KOPT-K1 (cell line): ENCODE measurements at regions not wholly inside any gene's neighbourhood (a gene's known extent, or its start where the extent isn't known, plus 50 kb on each side); places are given as distances from the start of the nearest gene placed in this dataset.

Source experiments
- H3K27ac ChIP-seq: fragments of 200-600 bp; sonication (generic); 2 replicates; pipeline ENCODE4 v1.5.1; 2016; ENCODE audit warnings: antibody characterized with exemption, mild to moderate bottlenecking, low read depth, low read length; ENCODE audit not compliant: poor library complexity, severe bottlenecking
- H3K36me3 ChIP-seq: fragments of 200-600 bp; sonication (generic); 2 replicates; pipeline ENCODE4 v1.5.1; 2017; ENCODE audit warnings: antibody characterized with exemption, mild to moderate bottlenecking, low read length, moderate library complexity; ENCODE audit not compliant: insufficient read depth
- H3K9me3 ChIP-seq: fragments of 200-600 bp; sonication (generic); 2 replicates; pipeline ENCODE4 v1.5.1; 2017; ENCODE audit warnings: antibody characterized with exemption, low read length, mild to moderate bottlenecking; ENCODE audit not compliant: insufficient read depth, poor library complexity, severe bottlenecking

GRCh38 chr12:38151991-38152700 lies 164.4 kb upstream of the ALG10B start:
- Histone ChIP-seq H3K27ac (no peak overlapping the region), H3K36me3 (no peaks in the 10 kb centered on the region), H3K9me3 (peaks cover 62% of the 10 kb centered on the region)

- no peak overlapping the region for H3K27ac ChIP-seq
- H3K9me3 ChIP-seq, result peaks cover 65% of the 10 kb centered on the region
- no peaks in the 10 kb centered on the region for H3K36me3 ChIP-seq
These were observed 163.5 kb upstream of the ALG10B start for GRCh38 chr12:38152816-38153736.

- H3K27ac ChIP-seq, result no peak overlapping the region
- H3K36me3 ChIP-seq, result no peaks in the 10 kb centered on the region
- peaks cover 67% of the 10 kb centered on the region for H3K9me3 ChIP-seq
These were observed 162.9 kb upstream of the ALG10B start for GRCh38 chr12:38153737-38154061.

GRCh38 chr12:38154096-38155019 lies 162.2 kb upstream of the ALG10B start:
- Histone ChIP-seq H3K9me3 (peaks cover 69% of the 10 kb centered on the region), H3K36me3 (no peaks in the 10 kb centered on the region), H3K27ac (no peak overlapping the region)

GRCh38 chr12:38155020-38155395 lies 161.6 kb upstream of the ALG10B start:
- no peaks in the 10 kb centered on the region for H3K36me3 ChIP-seq
- H3K9me3 ChIP-seq, result peaks cover 63% of the 10 kb centered on the region
- no peak overlapping the region for H3K27ac ChIP-seq

- Histone ChIP-seq H3K9me3 (peaks cover 55% of the 10 kb centered on the region), H3K27ac (no peak overlapping the region), H3K36me3 (no peaks in the 10 kb centered on the region)
These were observed 160.8 kb upstream of the ALG10B start for GRCh38 chr12:38155526-38156496.

- Histone ChIP-seq H3K9me3 (peaks cover 46% of the 10 kb centered on the region), H3K36me3 (no peaks in the 10 kb centered on the region), H3K27ac (no peak overlapping the region)
These were observed 159.9 kb upstream of the ALG10B start for GRCh38 chr12:38156497-38157245.

- H3K9me3 ChIP-seq, result peaks cover 39% of the 10 kb centered on the region
- H3K36me3 ChIP-seq, result no peaks in the 10 kb centered on the region
- no peak overlapping the region for H3K27ac ChIP-seq
These were observed 159.2 kb upstream of the ALG10B start for GRCh38 chr12:38157274-38157932.

- Histone ChIP-seq H3K27ac (no peak overlapping the region), H3K9me3 (peaks cover 34% of the 10 kb centered on the region)
These were observed 158.6 kb upstream of the ALG10B start for GRCh38 chr12:38157933-38158401.

GRCh38 chr12:38158428-38159091 lies 158.0 kb upstream of the ALG10B start:
- no peak overlapping the region for H3K27ac ChIP-seq
- H3K9me3 ChIP-seq, result peaks cover 30% of the 10 kb centered on the region
- H3K36me3 ChIP-seq, result no peaks in the 10 kb centered on the region

More at GRCh38 chr12:38157933-38158401, 158.6 kb upstream of the ALG10B start:
- H3K36me3 ChIP-seq, result no peaks in the 10 kb centered on the region

- Histone ChIP-seq H3K9me3 (peaks cover 30% of the 10 kb centered on the region), H3K27ac (no peak overlapping the region), H3K36me3 (no peaks in the 10 kb centered on the region)
These were observed 157.5 kb upstream of the ALG10B start for GRCh38 chr12:38159092-38159551.

GRCh38 chr12:38159591-38160317 lies 156.8 kb upstream of the ALG10B start:
- H3K36me3 ChIP-seq, result no peaks in the 10 kb centered on the region
- peaks cover 30% of the 10 kb centered on the region for H3K9me3 ChIP-seq
- no peak overlapping the region for H3K27ac ChIP-seq
